ENCODE measurements at regions not wholly inside any gene's neighbourhood (a gene's known extent, or its start where the extent isn't known, plus 50 kb on each side); places are given as distances from the start of the nearest gene placed in this dataset.
"Not testable (repeated sequence)": the region's sequence is repeated elsewhere in the genome, so short reads cannot be mapped to it uniquely, and the experiment has no call there.

DNA sequence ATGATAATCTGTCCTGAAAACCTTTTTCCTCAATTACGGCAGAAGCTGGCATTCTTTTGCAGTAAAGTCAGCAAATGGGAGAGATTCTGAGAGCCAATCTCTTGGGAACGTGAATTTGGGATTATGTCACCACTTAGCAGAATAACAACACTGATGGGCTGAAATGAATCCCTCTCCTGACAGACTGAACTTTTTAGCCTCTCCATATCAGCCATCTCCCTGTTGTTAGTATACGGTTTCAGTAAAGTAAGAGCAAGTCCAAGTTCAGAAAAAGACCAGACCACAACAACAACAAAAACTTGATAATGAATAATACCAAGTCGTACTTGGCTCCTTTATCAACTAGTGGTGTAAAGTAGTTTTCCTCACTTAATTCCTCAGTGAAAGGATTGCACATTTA is 1048.8 kb downstream of the GATA3 start:
- TF ChIP-seq, protein P1, sequence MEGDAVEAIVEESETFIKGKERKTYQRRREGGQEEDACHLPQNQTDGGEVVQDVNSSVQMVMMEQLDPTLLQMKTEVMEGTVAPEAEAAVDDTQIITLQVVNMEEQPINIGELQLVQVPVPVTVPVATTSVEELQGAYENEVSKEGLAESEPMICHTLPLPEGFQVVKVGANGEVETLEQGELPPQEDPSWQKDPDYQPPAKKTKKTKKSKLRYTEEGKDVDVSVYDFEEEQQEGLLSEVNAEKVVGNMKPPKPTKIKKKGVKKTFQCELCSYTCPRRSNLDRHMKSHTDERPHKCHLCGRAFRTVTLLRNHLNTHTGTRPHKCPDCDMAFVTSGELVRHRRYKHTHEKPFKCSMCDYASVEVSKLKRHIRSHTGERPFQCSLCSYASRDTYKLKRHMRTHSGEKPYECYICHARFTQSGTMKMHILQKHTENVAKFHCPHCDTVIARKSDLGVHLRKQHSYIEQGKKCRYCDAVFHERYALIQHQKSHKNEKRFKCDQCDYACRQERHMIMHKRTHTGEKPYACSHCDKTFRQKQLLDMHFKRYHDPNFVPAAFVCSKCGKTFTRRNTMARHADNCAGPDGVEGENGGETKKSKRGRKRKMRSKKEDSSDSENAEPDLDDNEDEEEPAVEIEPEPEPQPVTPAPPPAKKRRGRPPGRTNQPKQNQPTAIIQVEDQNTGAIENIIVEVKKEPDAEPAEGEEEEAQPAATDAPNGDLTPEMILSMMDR (IDR thresholded peaks at IDR 0.05; ENCODE audit: insufficient read depth, low read depth, low read length), result no peak
- H3K4me3 ChIP-seq (ENCODE audit: low read depth, low read length), result no peak overlapping the region
- no peak for DNase-seq (ENCODE audit: low read depth)

DNA sequence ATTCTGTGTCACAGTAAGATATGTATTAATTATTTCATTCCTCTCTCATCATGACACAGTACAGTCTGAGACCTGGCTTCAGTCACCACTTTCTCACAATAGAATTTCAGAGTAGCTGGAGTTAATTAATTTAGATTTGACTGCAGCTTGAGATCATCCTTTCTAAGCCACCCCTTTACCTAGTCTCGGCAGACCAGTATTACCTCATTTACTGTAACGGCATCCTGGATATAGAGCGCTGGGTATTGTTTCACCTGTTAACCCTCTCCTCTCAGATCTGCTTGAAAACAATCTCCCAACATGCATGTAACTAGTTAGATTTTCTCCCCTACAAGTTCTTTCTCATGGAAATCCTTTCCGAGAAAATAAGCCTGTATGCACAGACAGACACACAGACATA is 1057.5 kb downstream of the GATA3 start:
- DNase-seq (ENCODE audit: low read depth), result no peak
- TF ChIP-seq, protein P1 (IDR thresholded peaks at IDR 0.05; ENCODE audit: insufficient read depth, low read depth, low read length), result no peak
- H3K4me3 ChIP-seq (ENCODE audit: low read depth, low read length), result no peak overlapping the region

DNA sequence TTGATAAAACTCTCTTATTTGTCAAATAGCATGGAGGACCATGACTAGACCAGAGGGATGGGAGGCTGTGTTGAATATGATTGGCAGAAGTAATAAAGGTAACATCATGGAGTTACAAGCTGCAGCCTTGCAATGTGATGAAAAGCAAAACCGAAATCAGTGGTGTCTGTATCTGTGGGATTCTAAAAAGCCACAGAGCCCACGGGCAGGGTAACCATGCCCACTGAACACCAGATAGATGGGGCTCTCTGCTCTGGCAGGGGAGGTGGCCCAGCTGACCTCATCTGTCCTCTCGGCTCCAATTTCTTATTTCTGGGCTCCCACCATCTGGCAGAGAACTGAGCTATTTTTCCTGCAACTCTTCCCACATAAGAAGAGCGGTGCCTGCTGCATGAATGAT is 1072.2 kb downstream of the GATA3 start:
- no peak overlapping the region for H3K4me3 ChIP-seq (ENCODE audit: low read depth, low read length)
- TF ChIP-seq, protein P1 (IDR thresholded peaks at IDR 0.05; ENCODE audit: insufficient read depth, low read depth, low read length), result no peak
- no peak for DNase-seq (ENCODE audit: low read depth)

DNA sequence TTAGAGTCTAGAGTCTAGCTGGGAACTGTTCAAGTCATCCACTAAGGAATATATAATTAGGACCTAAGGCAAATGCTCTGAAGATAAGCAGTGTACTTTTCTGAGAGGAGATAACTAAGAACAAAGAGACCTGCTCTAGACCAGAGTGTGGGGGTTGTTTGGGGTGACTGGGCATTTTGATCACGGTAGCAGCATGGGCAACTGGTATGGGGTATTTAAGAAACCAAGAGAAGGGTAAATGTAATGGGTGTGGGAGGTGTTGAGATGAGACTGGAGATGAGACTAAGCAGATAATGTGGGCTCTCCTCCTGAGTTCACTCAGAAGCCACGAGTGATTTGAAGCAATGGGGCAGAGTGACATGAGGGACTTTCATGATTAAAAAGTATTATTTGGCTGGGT is 1082.9 kb downstream of the GATA3 start:
- TF ChIP-seq, protein P1 (IDR thresholded peaks at IDR 0.05; ENCODE audit: insufficient read depth, low read depth, low read length), result no peak
- H3K4me3 ChIP-seq (ENCODE audit: low read depth, low read length), result no peak overlapping the region
- no peak for DNase-seq (ENCODE audit: low read depth)

DNA sequence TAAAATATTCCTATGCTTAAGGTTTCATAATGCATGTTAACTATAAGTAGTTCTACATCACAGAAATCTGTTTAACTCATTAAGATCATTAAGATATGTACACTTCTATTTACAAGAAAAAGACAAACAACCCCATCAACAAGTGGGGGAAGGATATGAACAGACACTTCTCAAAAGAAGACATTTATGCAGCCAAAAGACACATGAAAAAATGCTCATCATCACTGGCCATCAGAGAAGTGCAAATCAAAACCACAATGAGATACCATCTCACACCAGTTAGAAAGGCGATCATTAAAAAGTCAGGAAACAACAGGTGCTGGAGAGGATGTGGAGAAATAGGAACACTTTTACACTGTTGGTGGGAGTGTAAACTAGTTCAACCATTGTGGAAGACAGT is 1084.3 kb downstream of the GATA3 start:
- not testable (repeated sequence) for H3K4me3 ChIP-seq (ENCODE audit: low read depth, low read length); DNase-seq (ENCODE audit: low read depth)

DNA sequence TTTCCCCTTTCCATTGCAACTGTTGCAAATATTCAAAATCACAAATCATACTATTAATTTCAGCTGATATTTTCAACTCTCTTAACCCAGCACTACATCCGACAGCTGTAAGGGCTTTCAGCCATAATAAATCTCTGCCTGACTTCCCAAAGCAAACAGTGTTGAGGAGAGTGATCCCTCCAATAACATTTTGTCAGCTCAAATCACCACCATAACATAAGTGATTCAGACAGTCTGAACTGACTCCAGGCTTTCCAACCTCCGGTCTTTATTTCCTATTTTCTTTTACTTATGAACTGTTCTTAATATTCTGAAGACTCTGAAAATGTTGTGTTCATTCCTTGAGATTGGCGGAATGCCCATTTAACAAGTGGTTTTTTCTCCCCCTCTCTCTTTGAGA is 1085.9 kb downstream of the GATA3 start:
- TF ChIP-seq, protein P1 (IDR thresholded peaks at IDR 0.05; ENCODE audit: insufficient read depth, low read depth, low read length), result no peak
- no peak for DNase-seq (ENCODE audit: low read depth)

DNA sequence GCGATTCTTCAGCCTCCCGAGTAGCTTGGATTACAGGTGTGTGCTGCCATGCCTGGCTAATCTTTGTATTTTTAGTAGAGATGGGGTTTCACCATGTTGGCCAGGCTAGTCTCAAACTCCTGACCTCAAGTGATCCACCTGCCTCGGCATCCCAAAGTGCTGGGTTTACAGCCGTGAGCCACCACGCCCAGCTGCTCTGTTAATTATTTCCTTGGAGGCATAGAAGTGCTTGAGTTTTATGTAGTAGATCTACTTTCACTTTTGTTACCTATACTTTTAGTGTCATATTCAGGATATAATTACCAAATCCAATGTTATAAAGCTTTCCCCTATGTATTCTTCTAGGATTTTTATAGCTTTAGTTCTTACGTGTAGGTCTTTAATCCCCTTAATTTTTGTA is 1093.0 kb downstream of the GATA3 start:
- TF ChIP-seq, protein P1 (IDR thresholded peaks at IDR 0.05; ENCODE audit: insufficient read depth, low read depth, low read length), result no peak
- DNase-seq (ENCODE audit: low read depth), result no peak
- no peak overlapping the region for H3K4me3 ChIP-seq (ENCODE audit: low read depth, low read length)

More for the DNA sequence above, 1085.9 kb downstream of the GATA3 start:
- no peak overlapping the region for H3K4me3 ChIP-seq (ENCODE audit: low read depth, low read length)
